ENCODE measurements at regions not wholly inside any gene's neighbourhood (a gene's known extent, or its start where the extent isn't known, plus 50 kb on each side); places are given as distances from the start of the nearest gene placed in this dataset.

DNA sequence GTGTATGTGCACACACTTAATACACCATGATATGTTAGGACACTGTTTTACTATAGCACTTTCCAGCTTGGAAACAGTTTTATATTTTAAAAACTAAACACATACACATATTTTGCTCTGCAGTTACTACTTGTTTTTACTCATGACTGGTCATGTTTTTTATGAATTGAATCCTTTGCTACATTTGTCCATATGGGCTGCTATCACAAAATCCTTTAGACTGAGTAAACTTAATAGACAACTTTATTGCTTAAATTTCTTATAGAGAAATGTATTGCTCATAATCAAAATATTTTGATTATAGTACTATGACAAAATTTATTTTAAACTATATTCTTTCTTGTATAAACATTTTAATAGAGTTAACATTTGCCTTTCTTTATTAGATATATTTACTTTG lies 314.8 kb downstream of the RBM43 start:
- H3K4me3 ChIP-seq (ENCODE audit: low read length) = no peak overlapping the region
- H3K9ac ChIP-seq (ENCODE audit: low read length) = no peak overlapping the region
- no peaks in the 10 kb centered on the region for H3K27me3 ChIP-seq (ENCODE audit: control insufficient read depth, insufficient read depth, low read length)
- H3K27ac ChIP-seq (ENCODE audit: low read length) = no peak overlapping the region
- H3K4me1 ChIP-seq (ENCODE audit: control insufficient read depth, low read depth, low read length) = no peaks in the 10 kb centered on the region
- H3K36me3 ChIP-seq (ENCODE audit: control insufficient read depth, low read depth, low read length) = no peaks in the 10 kb centered on the region
- H3K9me3 ChIP-seq (ENCODE audit: control insufficient read depth, low read depth, low read length) = no peaks in the 10 kb centered on the region

DNA sequence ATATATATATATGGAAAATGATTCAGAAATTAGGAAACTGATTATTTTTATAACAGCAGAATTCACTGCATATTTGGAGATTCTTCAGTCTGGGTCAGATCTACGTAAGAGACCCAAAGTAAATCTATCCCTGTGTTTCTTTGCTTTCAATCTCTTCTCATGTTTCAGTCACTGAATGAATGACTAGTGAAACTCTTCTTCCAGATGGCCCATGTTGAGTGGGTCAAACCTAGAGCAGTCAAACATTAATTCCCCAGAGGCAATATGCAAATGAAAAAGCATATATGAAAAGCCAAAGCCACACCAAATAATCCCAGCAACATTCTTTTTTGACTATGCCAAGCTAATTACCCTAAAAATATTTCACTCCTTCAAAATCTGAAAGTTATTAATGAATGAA lies 317.3 kb downstream of the RBM43 start:
- Histone ChIP-seq H3K27me3 (ENCODE audit: control insufficient read depth, insufficient read depth, low read length) (no peaks in the 10 kb centered on the region), H3K4me1 (ENCODE audit: control insufficient read depth, low read depth, low read length) (peaks cover 2% of the 10 kb centered on the region), H3K9me3 (ENCODE audit: control insufficient read depth, low read depth, low read length) (no peaks in the 10 kb centered on the region), H3K9ac (ENCODE audit: low read length) (no peak overlapping the region), H3K36me3 (ENCODE audit: control insufficient read depth, low read depth, low read length) (no peaks in the 10 kb centered on the region), H3K4me3 (ENCODE audit: low read length) (no peak overlapping the region), H3K27ac (ENCODE audit: low read length) (no peak overlapping the region)

DNA sequence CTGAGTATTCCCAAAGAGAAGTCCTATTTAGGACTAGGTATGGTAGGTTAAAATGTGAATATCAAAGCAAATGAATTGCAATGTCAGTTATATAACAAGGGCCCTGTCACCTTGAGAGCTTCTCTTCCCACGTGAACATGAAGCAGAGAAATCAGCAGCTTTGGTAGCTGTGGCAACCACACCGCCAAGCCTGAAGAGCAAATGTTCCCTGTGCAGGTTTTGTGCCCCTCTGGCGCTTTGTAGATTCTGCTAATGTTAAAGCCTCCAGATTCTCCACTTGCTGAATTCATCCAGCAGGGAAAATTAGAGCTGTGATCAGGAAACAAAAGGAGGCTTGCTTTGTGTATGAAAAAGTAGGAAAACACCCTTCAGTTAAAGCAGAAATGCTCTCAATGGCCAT lies 322.6 kb downstream of the RBM43 start:
- H3K27me3 ChIP-seq (ENCODE audit: control insufficient read depth, insufficient read depth, low read length) = no peaks in the 10 kb centered on the region
- no peak overlapping the region for H3K4me3 ChIP-seq (ENCODE audit: low read length)
- H3K27ac ChIP-seq (ENCODE audit: low read length) = no peak overlapping the region
- no peak overlapping the region for H3K9ac ChIP-seq (ENCODE audit: low read length)
- H3K36me3 ChIP-seq (ENCODE audit: control insufficient read depth, low read depth, low read length) = no peaks in the 10 kb centered on the region
- no peaks in the 10 kb centered on the region for H3K9me3 ChIP-seq (ENCODE audit: control insufficient read depth, low read depth, low read length)
- H3K4me1 ChIP-seq (ENCODE audit: control insufficient read depth, low read depth, low read length) = peaks cover 6% of the 10 kb centered on the region

DNA sequence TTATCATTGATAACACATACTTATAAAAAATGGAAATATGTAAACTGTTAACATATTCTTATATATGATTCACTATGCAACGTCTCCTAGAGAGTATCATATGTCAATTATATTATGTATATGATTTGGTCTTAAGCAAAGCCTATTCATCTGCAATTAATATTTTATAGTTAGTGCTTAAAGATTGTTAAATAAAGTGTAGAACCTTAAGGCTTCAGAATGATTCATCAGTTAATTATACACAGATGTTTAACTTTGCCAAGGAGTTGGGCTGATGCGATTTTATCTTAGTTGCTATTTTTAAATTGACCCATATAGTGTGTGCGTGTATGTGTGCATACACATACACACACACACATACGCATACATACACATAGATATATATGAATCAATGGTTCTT lies 323.1 kb downstream of the RBM43 start:
- H3K4me3 ChIP-seq (ENCODE audit: low read length) = no peak overlapping the region
- H3K27me3 ChIP-seq (ENCODE audit: control insufficient read depth, insufficient read depth, low read length) = no peaks in the 10 kb centered on the region
- H3K9me3 ChIP-seq (ENCODE audit: control insufficient read depth, low read depth, low read length) = no peaks in the 10 kb centered on the region
- H3K9ac ChIP-seq (ENCODE audit: low read length) = no peak overlapping the region
- H3K4me1 ChIP-seq (ENCODE audit: control insufficient read depth, low read depth, low read length) = peaks cover 6% of the 10 kb centered on the region
- no peak overlapping the region for H3K27ac ChIP-seq (ENCODE audit: low read length)
- no peaks in the 10 kb centered on the region for H3K36me3 ChIP-seq (ENCODE audit: control insufficient read depth, low read depth, low read length)

DNA sequence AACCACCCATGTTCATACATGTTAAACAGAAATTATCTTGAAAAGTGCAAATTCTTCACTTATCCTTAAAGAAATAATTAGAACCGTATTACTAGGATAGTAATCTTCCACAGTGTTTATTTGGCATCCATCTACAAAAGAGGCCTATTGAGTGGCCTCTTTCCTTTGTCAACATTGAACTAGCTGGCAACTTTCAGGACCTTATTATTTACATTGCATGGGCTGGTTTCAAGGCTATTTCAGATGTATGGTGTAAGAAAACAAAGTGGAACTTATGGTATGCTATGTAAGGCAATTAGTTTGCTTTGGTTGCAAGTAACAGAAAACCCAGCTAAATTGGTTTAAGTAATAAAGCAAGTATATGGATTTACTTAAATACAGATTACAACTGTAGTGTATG lies 324.6 kb downstream of the RBM43 start:
- no peak overlapping the region for H3K9ac ChIP-seq (ENCODE audit: low read length)

DNA sequence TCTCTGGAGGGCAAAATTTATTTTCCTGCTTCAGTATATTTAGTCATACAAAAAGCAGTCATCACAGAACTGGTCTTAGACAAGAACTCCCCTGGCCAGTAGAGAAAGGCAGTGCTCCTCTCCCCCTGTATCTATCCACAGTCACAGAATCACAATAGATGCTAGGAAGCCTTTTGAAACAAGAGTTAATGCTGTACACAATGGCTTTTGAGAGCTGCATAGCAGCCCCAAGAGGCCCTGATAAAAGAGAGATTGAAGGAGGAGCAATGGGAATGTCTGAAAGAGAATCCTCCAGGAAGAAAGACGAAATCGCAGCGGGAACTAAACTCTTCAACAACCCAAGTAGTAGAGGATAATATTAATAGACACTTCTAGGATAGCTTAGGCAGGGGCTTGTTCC lies 330.2 kb downstream of the RBM43 start:
- no peaks in the 10 kb centered on the region for H3K27me3 ChIP-seq (ENCODE audit: control insufficient read depth, insufficient read depth, low read length)
- H3K9me3 ChIP-seq (ENCODE audit: control insufficient read depth, low read depth, low read length) = no peaks in the 10 kb centered on the region
- no peak overlapping the region for H3K4me3 ChIP-seq (ENCODE audit: low read length)
- H3K4me1 ChIP-seq (ENCODE audit: control insufficient read depth, low read depth, low read length) = peaks cover 6% of the 10 kb centered on the region
- H3K9ac ChIP-seq (ENCODE audit: low read length) = no peak overlapping the region
- no peaks in the 10 kb centered on the region for H3K36me3 ChIP-seq (ENCODE audit: control insufficient read depth, low read depth, low read length)
- no peak overlapping the region for H3K27ac ChIP-seq (ENCODE audit: low read length)

More for the DNA sequence above, 324.6 kb downstream of the RBM43 start:
- H3K4me3 ChIP-seq (ENCODE audit: low read length) = no peak overlapping the region
- H3K4me1 ChIP-seq (ENCODE audit: control insufficient read depth, low read depth, low read length) = peaks cover 10% of the 10 kb centered on the region
- H3K27ac ChIP-seq (ENCODE audit: low read length) = no peak overlapping the region
- no peaks in the 10 kb centered on the region for H3K36me3 ChIP-seq (ENCODE audit: control insufficient read depth, low read depth, low read length)
- no peaks in the 10 kb centered on the region for H3K9me3 ChIP-seq (ENCODE audit: control insufficient read depth, low read depth, low read length)
- H3K27me3 ChIP-seq (ENCODE audit: control insufficient read depth, insufficient read depth, low read length) = no peaks in the 10 kb centered on the region

DNA sequence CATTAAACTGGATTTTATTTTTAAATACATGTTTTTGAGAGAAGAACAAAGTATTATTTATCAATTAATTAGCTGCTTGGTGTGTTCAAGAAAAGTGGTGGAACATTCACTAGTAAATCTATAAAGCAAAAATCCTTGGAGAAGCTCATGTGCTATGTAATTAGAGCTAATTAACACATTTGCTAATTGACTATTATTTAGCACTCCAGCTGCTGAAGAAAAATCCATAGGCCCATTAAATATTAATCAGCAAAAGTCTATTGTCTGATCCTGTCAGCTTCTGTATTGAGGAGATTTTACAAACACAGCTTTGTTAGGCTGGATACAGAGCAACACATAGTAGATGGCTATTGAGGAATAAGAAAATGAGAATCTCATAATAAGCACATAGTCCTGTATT lies 336.1 kb downstream of the RBM43 start:
- H3K9ac ChIP-seq (ENCODE audit: low read length) = no peak overlapping the region
- H3K27ac ChIP-seq (ENCODE audit: low read length) = no peak overlapping the region
- H3K4me3 ChIP-seq (ENCODE audit: low read length) = no peak overlapping the region
- no peaks in the 10 kb centered on the region for H3K4me1 ChIP-seq (ENCODE audit: control insufficient read depth, low read depth, low read length)
- H3K36me3 ChIP-seq (ENCODE audit: control insufficient read depth, low read depth, low read length) = no peaks in the 10 kb centered on the region
- H3K27me3 ChIP-seq (ENCODE audit: control insufficient read depth, insufficient read depth, low read length) = no peaks in the 10 kb centered on the region
- no peaks in the 10 kb centered on the region for H3K9me3 ChIP-seq (ENCODE audit: control insufficient read depth, low read depth, low read length)

DNA sequence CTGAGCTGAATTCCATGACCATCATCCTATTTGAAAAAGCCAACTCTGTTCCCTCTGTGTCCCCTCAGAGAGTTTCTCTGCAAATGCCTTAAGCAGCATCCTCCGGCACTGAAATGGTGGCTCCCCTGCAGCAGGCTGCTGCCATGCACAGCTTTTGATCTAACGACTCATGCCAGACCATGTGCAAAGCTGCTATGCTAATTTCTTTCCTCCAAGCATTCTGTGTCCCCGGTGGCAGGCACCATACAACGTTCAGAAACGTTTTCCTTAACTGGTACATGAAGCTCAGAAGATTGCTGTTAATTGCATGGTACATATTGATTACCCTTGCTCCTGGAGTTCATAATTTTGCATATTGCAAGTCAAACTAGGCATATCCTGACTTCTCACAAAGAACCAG lies 336.8 kb downstream of the RBM43 start:
- H3K9ac ChIP-seq (ENCODE audit: low read length) = no peak overlapping the region
- H3K27ac ChIP-seq (ENCODE audit: low read length) = no peak overlapping the region
- H3K36me3 ChIP-seq (ENCODE audit: control insufficient read depth, low read depth, low read length) = no peaks in the 10 kb centered on the region
- no peaks in the 10 kb centered on the region for H3K4me1 ChIP-seq (ENCODE audit: control insufficient read depth, low read depth, low read length)
- no peaks in the 10 kb centered on the region for H3K27me3 ChIP-seq (ENCODE audit: control insufficient read depth, insufficient read depth, low read length)
- no peaks in the 10 kb centered on the region for H3K9me3 ChIP-seq (ENCODE audit: control insufficient read depth, low read depth, low read length)
- H3K4me3 ChIP-seq (ENCODE audit: low read length) = no peak overlapping the region

DNA sequence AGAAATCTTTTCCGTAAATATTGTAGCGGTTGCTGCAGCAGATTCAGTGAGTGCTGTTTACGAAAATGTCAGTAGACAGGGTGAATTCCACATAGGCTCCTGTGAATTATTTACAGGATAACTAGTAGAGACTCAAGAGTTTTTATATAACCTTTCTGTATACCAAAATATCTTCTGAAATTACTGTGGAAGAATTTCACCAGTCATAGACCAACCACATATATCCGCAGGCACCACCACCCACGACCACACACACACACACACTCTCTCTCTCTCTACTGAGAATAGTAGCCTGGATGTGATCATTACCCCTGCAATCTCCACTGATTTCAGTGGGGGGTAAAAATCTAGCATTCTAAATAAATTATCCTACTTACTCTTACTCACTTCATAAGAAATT lies 341.8 kb downstream of the RBM43 start:
- no peak overlapping the region for H3K4me3 ChIP-seq (ENCODE audit: low read length)
- H3K36me3 ChIP-seq (ENCODE audit: control insufficient read depth, low read depth, low read length) = no peaks in the 10 kb centered on the region
- H3K9ac ChIP-seq (ENCODE audit: low read length) = no peak overlapping the region
- H3K4me1 ChIP-seq (ENCODE audit: control insufficient read depth, low read depth, low read length) = no peaks in the 10 kb centered on the region
- no peak overlapping the region for H3K27ac ChIP-seq (ENCODE audit: low read length)
- no peaks in the 10 kb centered on the region for H3K27me3 ChIP-seq (ENCODE audit: control insufficient read depth, insufficient read depth, low read length)
- no peaks in the 10 kb centered on the region for H3K9me3 ChIP-seq (ENCODE audit: control insufficient read depth, low read depth, low read length)

DNA sequence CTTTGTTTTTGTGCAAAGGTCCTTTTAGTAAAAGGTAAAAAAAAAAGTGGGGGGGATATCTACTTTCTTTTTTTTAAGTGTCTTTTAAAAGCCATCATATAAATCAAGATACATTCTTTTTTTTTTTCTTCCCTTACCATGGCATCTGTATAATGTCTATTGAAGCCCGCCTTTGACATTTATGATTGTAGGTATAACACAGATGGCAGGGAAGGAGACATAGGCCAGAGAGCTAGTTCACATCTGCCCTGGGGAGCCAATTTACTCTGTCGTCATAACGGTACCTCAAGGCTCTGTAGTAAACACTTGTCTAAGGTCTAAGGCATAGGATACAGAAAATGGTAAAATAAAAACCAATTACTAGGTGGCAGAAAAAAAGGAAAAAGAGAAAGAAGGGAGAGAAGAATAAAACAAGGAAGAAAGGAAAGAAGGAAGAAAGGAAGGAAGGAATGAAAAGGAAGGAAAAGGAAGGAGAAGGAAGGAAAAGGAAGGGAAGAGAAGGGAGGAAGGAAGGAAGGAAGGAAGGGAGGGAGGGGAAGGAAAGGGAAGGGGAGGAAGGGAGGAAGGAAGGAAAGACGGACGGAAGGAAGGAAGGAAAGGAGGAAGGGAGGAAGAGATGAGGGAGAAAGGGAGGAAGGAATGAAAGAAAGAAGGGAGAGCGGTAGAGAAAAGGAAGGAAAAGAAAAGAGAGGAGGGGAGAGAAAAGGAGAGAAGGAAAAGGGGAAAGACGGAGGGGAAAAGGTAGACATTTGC lies 343.5 kb downstream of the RBM43 start:
- H3K9ac ChIP-seq (ENCODE audit: low read length) = no peak overlapping the region
- H3K27me3 ChIP-seq (ENCODE audit: control insufficient read depth, insufficient read depth, low read length) = no peaks in the 10 kb centered on the region
- H3K27ac ChIP-seq (ENCODE audit: low read length) = no peak overlapping the region
- H3K36me3 ChIP-seq (ENCODE audit: control insufficient read depth, low read depth, low read length) = no peaks in the 10 kb centered on the region
- H3K4me1 ChIP-seq (ENCODE audit: control insufficient read depth, low read depth, low read length) = no peaks in the 10 kb centered on the region
- no peak overlapping the region for H3K4me3 ChIP-seq (ENCODE audit: low read length)
- no peaks in the 10 kb centered on the region for H3K9me3 ChIP-seq (ENCODE audit: control insufficient read depth, low read depth, low read length)

DNA sequence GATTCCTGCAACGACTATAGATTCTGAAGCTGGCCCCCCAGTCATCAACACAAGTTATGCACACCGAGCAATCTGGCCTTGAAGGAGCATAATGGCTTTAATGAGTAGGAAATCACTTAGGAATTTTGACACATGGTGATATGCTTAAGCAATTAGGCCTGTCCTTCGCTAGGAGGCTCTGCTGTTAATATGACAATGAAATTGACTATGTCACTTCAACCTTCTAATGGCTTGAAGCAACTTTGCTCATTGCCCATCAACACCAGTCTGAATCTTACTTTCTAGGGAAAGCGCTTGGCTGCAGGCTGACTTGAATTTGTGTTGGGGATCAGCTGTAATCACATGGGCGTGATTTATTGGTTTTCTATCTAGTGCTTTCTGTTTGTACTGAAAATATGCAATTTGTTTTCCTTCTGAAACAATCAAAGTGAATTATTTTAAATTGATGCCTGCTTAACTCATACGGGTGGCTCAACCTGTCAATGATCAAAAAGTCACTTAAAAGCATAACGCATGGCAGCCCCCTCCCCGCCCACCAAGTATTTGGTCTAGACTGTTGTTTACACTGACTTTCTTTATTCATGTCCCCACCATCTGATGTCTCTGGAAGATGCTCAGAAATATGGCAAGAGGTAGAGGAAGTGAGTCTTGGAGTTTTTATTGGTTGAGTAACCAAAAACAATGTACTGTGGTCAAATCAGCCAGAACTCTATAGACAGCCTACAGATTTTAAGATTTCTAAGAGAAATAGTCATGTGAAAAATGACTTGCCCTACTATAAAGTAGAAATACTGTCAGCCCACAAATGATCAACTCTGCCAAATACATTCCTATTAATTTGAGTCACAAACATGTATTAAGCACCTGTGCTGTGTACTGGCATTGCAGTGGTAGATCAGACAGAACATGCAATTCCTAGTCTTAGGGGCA lies 344.9 kb downstream of the RBM43 start:
- no peak overlapping the region for H3K27ac ChIP-seq (ENCODE audit: low read length)
- H3K27me3 ChIP-seq (ENCODE audit: control insufficient read depth, insufficient read depth, low read length) = no peaks in the 10 kb centered on the region
- no peaks in the 10 kb centered on the region for H3K9me3 ChIP-seq (ENCODE audit: control insufficient read depth, low read depth, low read length)
- H3K36me3 ChIP-seq (ENCODE audit: control insufficient read depth, low read depth, low read length) = no peaks in the 10 kb centered on the region
- H3K9ac ChIP-seq (ENCODE audit: low read length) = no peak overlapping the region
- H3K4me3 ChIP-seq (ENCODE audit: low read length) = no peak overlapping the region
- peaks cover 5% of the 10 kb centered on the region for H3K4me1 ChIP-seq (ENCODE audit: control insufficient read depth, low read depth, low read length)
